GM12872 (cell line): ENCODE measurements at regions not wholly inside any gene's neighbourhood (a gene's known extent, or its start where the extent isn't known, plus 50 kb on each side); places are given as distances from the start of the nearest gene placed in this dataset.

Experiments
- TF ChIP-seq, protein P1 (sequence below): IDR thresholded peaks from 3 replicates; pipeline ENCODE4 v1.5.1; 2011; ENCODE audit warnings: low read depth, mild to moderate bottlenecking, low read length, moderate library complexity; ENCODE audit not compliant: insufficient read depth

DNA sequence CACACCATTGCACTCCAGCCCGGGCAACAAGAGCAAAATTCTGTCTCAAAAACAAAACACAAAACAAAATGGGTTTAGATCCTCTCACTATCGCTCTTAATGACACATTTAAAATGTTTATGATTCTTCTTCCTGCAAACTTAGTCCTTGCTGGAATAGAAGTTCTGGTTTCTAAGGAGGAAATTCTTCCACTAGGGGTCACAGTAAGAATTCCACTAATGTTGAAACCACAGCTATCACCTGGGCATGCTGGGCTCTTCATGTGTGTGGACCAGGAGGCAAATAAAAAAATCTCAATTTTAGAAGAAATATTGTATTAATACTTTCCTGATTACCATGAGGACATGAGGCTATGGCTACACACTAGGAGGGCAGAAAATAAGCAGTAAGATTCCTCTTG lies 915.8 kb downstream of the TYW1 start:
- TF ChIP-seq, protein P1, sequence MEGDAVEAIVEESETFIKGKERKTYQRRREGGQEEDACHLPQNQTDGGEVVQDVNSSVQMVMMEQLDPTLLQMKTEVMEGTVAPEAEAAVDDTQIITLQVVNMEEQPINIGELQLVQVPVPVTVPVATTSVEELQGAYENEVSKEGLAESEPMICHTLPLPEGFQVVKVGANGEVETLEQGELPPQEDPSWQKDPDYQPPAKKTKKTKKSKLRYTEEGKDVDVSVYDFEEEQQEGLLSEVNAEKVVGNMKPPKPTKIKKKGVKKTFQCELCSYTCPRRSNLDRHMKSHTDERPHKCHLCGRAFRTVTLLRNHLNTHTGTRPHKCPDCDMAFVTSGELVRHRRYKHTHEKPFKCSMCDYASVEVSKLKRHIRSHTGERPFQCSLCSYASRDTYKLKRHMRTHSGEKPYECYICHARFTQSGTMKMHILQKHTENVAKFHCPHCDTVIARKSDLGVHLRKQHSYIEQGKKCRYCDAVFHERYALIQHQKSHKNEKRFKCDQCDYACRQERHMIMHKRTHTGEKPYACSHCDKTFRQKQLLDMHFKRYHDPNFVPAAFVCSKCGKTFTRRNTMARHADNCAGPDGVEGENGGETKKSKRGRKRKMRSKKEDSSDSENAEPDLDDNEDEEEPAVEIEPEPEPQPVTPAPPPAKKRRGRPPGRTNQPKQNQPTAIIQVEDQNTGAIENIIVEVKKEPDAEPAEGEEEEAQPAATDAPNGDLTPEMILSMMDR, result no peak

DNA sequence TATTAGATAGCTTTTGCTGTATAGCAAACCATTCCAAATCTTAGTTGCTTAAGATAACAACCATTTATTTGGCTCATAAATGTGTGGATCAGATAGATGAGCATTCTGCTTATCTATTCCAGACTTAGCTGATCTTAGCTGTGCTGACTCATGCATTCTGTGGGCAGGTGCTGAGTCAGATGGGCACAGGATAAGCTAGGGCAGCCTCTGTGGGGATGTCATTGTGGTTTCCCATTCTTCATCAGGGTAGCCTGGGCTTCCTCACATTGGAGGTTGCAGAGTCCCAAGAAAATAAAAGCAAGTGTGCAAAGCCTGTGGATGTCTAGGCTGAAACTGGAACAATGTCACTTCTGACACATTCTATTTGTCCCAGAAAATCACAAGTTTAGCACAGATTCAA lies 917.0 kb downstream of the TYW1 start:
- TF ChIP-seq, protein P1, result no peak

DNA sequence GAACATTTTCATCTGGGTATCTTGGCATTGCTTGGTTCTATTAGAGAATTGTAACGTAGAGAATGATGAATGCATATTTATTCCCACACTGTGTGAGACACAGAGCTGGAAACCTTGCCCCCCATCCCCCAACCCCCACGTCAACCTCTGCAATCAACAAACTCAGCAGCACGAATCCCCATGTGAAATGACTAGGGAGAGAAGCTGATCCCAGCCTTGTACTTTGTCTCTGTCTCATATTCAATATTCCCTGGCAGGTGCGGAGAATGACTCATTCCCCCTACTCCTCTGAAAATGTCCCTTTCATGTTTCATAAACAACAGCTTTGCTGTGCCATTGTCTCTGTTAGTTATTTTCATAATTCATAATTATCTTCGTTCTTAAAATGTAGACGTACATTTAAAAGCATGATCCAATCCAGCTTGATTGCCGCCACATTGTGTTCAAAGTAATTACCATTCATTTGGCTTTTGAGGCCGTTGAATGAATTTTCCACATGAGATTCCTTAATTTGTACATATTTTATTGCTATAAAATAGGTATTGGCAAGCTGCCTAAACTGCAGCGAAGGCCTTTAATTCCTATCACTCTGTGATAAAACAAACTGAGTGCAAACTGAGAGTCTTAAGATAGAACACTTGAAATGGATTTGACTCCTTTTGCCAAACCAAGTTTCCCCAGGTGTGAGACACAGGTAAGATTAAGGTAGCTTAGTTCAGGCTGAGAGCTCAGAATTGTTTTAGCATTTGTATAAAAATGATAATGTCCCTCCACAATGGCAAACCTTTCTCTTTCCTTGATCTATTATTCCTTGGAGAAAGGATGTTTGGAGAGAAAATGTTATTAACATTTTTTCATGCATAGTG lies 920.2 kb downstream of the TYW1 start:
- TF ChIP-seq, protein P1, result no peak

DNA sequence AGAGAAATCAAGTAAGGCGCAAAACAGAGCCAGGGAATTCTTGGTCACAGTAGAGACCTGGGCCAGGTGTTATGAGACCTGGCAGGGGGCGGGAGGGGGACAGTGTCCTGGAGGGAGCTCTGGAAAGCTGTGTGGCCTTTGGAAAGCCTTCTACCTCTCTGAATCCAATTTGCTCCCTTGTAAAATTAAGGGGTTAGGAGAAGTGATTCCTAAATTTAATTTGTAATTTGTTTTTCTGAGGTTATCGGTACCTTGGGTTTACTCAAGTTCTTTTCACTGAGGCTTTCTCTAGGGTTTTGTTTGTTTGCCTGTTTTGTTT lies 920.8 kb downstream of the TYW1 start:
- TF ChIP-seq, protein P1, result no peak

DNA sequence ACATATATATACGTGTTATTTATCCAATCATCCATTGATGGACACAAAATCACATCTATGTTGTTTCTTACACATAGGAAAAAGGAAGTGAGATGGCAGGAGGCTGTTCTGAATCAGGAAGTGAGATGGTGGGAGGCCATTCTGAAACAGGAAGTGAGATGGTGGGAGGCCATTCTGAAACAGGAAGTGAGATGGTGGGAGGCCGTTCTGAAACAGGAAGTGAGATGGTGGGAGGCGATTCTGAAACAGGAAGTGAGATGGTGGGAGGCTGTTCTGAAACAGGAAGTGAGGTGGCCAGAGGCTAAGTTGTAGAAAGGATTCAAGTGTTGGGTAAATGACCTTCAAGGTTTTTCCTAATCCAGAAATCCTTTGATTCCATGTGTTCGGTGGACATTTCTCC lies 921.5 kb downstream of the TYW1 start:
- TF ChIP-seq, protein P1, result no peak

DNA sequence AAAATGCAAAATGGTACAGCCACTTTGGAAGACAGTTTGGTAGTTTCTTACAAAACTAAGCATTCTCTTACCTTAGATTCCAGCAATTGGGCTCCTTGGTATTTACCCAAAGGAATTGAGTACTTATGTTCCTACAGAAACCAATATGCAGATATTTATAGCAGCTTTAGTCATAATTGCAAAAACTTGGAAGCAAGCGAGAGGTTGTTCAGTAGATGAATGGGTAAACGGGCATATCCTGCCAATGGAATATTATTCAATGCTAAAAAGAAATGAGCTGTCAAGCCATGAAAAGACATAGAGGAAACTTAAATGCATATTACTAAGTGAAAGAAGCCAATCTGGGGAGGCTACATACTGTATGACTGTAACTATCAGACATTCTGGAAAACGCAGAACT lies 926.7 kb downstream of the TYW1 start:
- TF ChIP-seq, protein P1, result no peak

DNA sequence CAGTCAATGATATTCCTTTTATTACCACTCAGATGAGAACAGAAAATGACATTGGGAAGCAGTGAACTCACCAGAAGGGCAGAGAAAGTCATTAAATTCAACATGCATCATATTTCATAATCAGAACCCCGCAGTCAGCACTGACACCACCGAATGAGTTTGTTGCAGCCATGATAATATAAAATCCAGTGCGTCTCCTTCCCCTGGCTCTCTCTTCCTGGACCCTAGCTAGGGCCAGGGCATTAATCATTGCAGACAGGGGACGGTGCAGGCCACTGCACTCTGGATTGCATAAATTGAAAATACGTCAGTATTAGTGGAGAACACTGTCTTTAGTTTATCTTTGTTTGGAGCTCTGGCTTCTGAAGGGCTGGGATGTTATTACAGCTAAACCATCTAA lies 931.5 kb downstream of the TYW1 start:
- TF ChIP-seq, protein P1, result no peak

DNA sequence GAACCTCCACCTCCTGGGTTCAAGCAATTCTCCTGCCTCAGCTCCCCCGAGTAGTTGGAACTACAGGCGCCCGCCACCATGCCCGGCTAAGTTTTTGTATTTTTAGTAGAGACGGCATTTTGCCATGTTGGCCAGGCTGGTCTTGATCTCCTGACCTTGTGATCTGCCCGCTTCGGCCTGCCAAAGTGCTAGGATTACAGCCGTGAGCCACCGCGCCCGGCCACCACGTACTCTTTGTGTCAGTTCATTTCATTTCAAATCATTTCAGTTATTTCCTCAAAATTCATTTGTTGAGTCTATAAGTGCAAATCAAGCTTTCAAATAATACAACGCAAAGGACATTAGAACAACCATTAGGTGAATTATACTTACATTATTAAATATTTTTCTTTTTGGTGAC lies 943.8 kb downstream of the TYW1 start:
- TF ChIP-seq, protein P1, result no peak
